ENCODE measurements at regions not wholly inside any gene's neighbourhood (a gene's known extent, or its start where the extent isn't known, plus 50 kb on each side); places are given as distances from the start of the nearest gene placed in this dataset.

GRCh38 chr2:12796657-12797056, 79.9 kb downstream of the TRIB2 start (continued):
- no peak for TF ChIP-seq TAF7 (tag; IDR thresholded peaks at IDR 0.05)
- TF ChIP-seq HMGXB4 (CRISPR knock-in tag; IDR thresholded peaks at IDR 0.05), result no peak
- TF ChIP-seq KLF10 (CRISPR knock-in tag; IDR thresholded peaks at IDR 0.05), result no peak
- no peak for TF ChIP-seq KDM2B (CRISPR knock-in tag; IDR thresholded peaks at IDR 0.05)
- no peak for TF ChIP-seq MAFF (IDR thresholded peaks at IDR 0.05; ENCODE audit: low read length)
- no peak for TF ChIP-seq FOSL1 (tag; conservative IDR thresholded peaks at IDR 0.05)
- TF ChIP-seq ZNF699 (CRISPR knock-in tag; IDR thresholded peaks at IDR 0.05; ENCODE audit: insufficient replicate concordance), result no peak

GRCh38 chr2:12797815-12798214, 81.1 kb downstream of the TRIB2 start:
- ATAC-seq, result no peak
- in situ Hi-C loops (cut with MboI), result no loop called here
- no peaks in the 10 kb centered on the region for H4K20me1 ChIP-seq (replicated peaks; ENCODE audit: control insufficient read depth, insufficient read depth, low read length)
- no peak overlapping the region for H3K27ac ChIP-seq (ENCODE audit: extremely low read depth, low read depth, low read length)
- H3K79me2 ChIP-seq (ENCODE audit: control insufficient read depth, insufficient read depth, low read length), result no peaks in the 10 kb centered on the region
- WGBS (ENCODE audit: insufficient coverage, low coverage, missing lambda C conversion rate), result 11% methylated on average over 3 of the region's 3 CpGs
- BruUV-seq (replicated peaks), result no TSS peak
- ChIA-PET CTCF (ENCODE audit: low intra/inter-chr PET ratio) (no interaction called here), POLR2A (interaction anchor here (1.2 kb wide), 1 partner anchor 18 kb away, joined by 3 read pairs; no protein-coding TSS in a partner anchor)
- H3K36me3 ChIP-seq (ENCODE audit: control insufficient read depth, insufficient read depth, low read length), result no peaks in the 10 kb centered on the region
- no peaks in the 10 kb centered on the region for H3K4me1 ChIP-seq (replicated peaks in 1 of 2; ENCODE audit: control insufficient read depth in 2 of 2, insufficient read depth in 2 of 2, low read length in 2 of 2)
- no peak overlapping the region for H3K4me2 ChIP-seq (ENCODE audit: insufficient read depth, low read length)
- no peaks in the 10 kb centered on the region for H3K9me1 ChIP-seq (ENCODE audit: control insufficient read depth, insufficient read depth, low read length)
- 0 out of 2 replicates have a peak, but pooled peaks cover 2% of the 10 kb centered on the region for H3K9me3 ChIP-seq (replicated peaks; ENCODE audit: control insufficient read depth, insufficient read depth, low read depth, low read length)
- TF ChIP-seq CREM (IDR thresholded peaks at IDR 0.05; ENCODE audit: low read depth) (no peak), KLF6 (CRISPR knock-in tag; IDR thresholded peaks at IDR 0.05; ENCODE audit: borderline replicate concordance) (no peak), SPI1 (IDR thresholded peaks at IDR 0.05; ENCODE audit: borderline replicate concordance, low read depth, low read length) (peak; percentile 73; the same call in 1 of the 2 replicates), SP2 (IDR thresholded peaks at IDR 0.05; ENCODE audit: extremely low read depth, low read depth, low read length, poor library complexity, severe bottlenecking) (no peak)
- no peak for DNase-seq (ENCODE audit: extremely low read depth in 1 of 4, low spot score in 3 of 4)
- no peaks in the 10 kb centered on the region for H3K27me3 ChIP-seq (ENCODE audit: control insufficient read depth in 2 of 2, insufficient read depth in 2 of 2, low read length in 2 of 2)
- no peak overlapping the region for H2AFZ ChIP-seq (ENCODE audit: low read depth, low read length)
- H3K9ac ChIP-seq (ENCODE audit: insufficient read depth in 1 of 2, low read depth in 2 of 2, low read length in 2 of 2), result no peak overlapping the region
- intact Hi-C loops (cut with micrococcal nuclease), result no loop called here
- no peak overlapping the region for H3K4me3 ChIP-seq
- no peak for FAIRE-seq
